NT2/D1 (cell line): ENCODE measurements at regions not wholly inside any gene's neighbourhood (a gene's known extent, or its start where the extent isn't known, plus 50 kb on each side); places are given as distances from the start of the nearest gene placed in this dataset.

Source experiments
- DNase-seq: peaks from one replicate; pipeline ENCODE4 v3.0.0-alpha.2; 2011; ENCODE audit warnings: low read depth, low spot score
- H3K27me3 ChIP-seq: 2 replicates; pipeline ENCODE4 v1.6.0; 2011; ENCODE audit warnings: mild to moderate bottlenecking; ENCODE audit not compliant: insufficient read length, insufficient read depth
- H3K36me3 ChIP-seq: 2 replicates; pipeline ENCODE4 v1.6.1; 2011; ENCODE audit warnings: mild to moderate bottlenecking, low read length, mixed read lengths; ENCODE audit not compliant: insufficient read depth, insufficient read length
- H3K4me1 ChIP-seq: 2 replicates; pipeline ENCODE4 v1.5.1; 2011; ENCODE audit not compliant: insufficient read depth, insufficient read length
- H3K4me3 ChIP-seq: 2 replicates; pipeline ENCODE4 v1.5.1; 2011; ENCODE audit warnings: low read depth; ENCODE audit not compliant: insufficient read length
- H3K9ac ChIP-seq: 2 replicates; pipeline ENCODE4 v1.6.0; 2011; ENCODE audit warnings: low read depth; ENCODE audit not compliant: insufficient read length
- H3K9me3 ChIP-seq: 2 replicates; pipeline ENCODE4 v1.5.1; 2011; ENCODE audit warnings: mild to moderate bottlenecking, low read length; ENCODE audit not compliant: insufficient read depth
- SUZ12 ChIP-seq: IDR thresholded peaks from 2 replicates; pipeline ENCODE4 v1.6.1; 2011; ENCODE audit not compliant: insufficient read length, insufficient read depth; ENCODE audit errors: extremely low read depth
- YY1 ChIP-seq: IDR thresholded peaks from 2 replicates; pipeline ENCODE4 v1.6.1; 2011; ENCODE audit not compliant: insufficient read length, insufficient read depth
- ZNF274 ChIP-seq: IDR thresholded peaks from 2 replicates; pipeline ENCODE4 v1.6.1; 2011; ENCODE audit warnings: mild to moderate bottlenecking, low read depth, low read length

DNA sequence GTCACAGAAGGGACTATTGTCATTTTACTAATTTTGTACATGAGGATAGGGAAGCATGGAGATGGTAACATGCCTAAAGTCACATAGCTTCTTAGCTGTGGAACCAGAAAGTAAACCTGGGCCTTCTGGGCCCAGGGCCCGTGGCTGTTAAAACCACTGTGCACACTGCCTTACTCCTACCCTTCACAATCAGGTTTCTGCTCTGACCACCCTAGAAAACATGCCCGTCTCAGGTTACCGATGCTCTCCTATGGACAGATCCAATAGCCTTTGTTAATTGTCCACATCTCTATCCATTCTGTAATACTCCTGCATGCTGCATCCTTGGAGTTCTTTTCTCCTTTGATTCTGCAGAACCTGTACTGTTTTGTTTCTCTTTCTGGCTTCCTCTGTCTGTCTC is 79.0 kb upstream of the TACR1 start:
- Histone ChIP-seq H3K9ac (no peak overlapping the region), H3K9me3 (0 out of 2 replicates have a peak, but pooled peaks cover 5% of the 10 kb centered on the region), H3K36me3 (no peaks in the 10 kb centered on the region), H3K4me3 (no peak overlapping the region), H3K4me1 (no peaks in the 10 kb centered on the region), H3K27me3 (no peaks in the 10 kb centered on the region)
- TF ChIP-seq ZNF274 (no peak), YY1 (no peak), SUZ12 (no peak)
- no peak for DNase-seq

DNA sequence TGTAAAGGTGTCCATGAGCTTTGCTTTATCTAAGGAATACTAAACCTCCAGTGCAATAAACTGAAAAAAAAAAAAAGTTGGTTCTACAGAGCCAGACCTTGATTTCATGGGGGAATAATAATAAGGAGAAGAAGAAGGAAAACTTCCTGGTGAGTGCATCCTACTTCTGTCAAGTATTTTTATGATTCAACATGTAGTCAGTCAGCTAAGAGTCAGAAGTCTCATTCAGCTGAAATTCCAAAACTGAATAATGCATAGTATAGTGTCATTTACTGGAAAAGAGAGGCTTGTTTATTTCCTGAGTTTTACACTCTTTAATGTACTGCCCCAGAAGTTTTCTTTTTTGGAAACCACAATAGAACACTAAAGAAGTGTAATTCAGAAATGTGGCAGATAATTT is 77.8 kb upstream of the TACR1 start:
- no peaks in the 10 kb centered on the region for H3K27me3 ChIP-seq
- DNase-seq: no peak

DNA sequence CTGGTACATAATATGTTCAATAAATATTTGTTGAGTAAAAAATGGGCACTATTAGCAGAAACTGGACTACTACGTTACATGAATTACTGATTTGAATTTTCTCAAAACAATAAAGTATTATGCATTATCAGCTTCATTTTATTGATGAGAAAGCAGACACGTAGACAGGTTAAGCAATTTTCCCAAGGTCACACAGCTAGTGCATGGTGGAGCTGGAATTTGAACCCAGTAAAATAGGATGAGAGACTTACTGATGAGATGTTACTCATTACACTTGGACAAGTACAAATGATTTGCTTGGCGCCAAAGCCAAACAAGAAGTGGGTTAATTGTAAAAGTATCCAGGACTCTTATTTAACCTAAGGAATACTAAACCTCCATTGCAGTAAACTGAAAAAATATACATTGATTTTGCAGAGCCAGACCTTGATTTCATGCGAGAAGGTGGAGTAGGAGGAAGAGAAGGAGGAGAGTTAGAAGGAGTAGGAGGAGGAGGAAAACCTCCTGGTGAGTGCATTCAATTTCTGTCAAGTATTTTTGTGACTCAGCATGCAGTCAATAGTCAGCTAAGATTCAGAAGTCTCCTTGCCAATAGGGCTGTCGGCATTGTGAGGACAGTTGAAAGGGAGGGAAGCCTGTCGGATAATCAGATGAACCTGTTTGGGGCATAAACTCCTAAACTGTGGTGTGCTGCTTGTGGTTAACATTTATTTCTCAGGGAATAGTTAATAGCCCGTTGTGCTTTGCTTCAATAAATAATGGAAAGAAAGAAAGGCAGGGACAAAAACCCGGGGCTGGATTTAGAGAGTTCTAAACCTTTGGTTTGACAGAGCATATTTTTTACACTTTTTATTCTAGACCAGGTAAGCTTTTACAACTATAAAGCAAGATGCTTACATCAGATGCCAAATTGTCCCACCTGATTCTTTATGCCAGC is 77.0 kb upstream of the TACR1 start:
- TF ChIP-seq ZNF274 (no peak), SUZ12 (no peak), YY1 (no peak)
- H3K27me3 ChIP-seq: no peaks in the 10 kb centered on the region
- no peaks in the 10 kb centered on the region for H3K4me1 ChIP-seq
- H3K36me3 ChIP-seq: no peaks in the 10 kb centered on the region
- H3K9me3 ChIP-seq: 0 out of 2 replicates have a peak, but pooled peaks cover 5% of the 10 kb centered on the region
- H3K4me3 ChIP-seq: no peak overlapping the region
- no peak overlapping the region for H3K9ac ChIP-seq
- peak; percentile 23 for DNase-seq

More for the DNA sequence above, 77.8 kb upstream of the TACR1 start:
- Histone ChIP-seq H3K4me1 (no peaks in the 10 kb centered on the region), H3K9me3 (0 out of 2 replicates have a peak, but pooled peaks cover 5% of the 10 kb centered on the region), H3K9ac (no peak overlapping the region), H3K36me3 (no peaks in the 10 kb centered on the region), H3K4me3 (no peak overlapping the region)
- no peak for TF ChIP-seq YY1
- TF ChIP-seq ZNF274: no peak
- no peak for TF ChIP-seq SUZ12

DNA sequence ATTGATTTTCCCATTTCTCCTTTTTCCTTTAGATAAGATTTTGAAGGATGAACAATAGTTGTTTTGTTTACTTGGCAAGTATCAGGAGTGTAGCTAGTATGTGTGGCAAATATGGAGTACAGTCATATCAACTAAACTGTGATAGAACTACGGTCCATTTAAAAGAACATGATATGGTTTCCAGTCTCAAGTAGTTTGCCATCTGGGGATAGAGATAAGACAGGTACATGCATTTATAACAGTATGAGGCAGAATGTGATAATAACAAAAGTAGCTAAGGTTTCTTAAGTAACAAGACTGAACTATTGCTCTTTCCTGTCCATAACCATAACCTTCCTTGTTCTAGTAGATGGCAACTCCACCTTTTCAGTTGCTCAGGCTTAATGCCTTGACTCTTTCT is 75.6 kb upstream of the TACR1 start:
- no peak for DNase-seq
- H3K36me3 ChIP-seq: no peaks in the 10 kb centered on the region
- H3K27me3 ChIP-seq: no peaks in the 10 kb centered on the region
- H3K4me1 ChIP-seq: no peaks in the 10 kb centered on the region
- TF ChIP-seq YY1: no peak
- no peak overlapping the region for H3K4me3 ChIP-seq
- no peak overlapping the region for H3K9ac ChIP-seq
- 0 out of 2 replicates have a peak, but pooled peaks cover 5% of the 10 kb centered on the region for H3K9me3 ChIP-seq

DNA sequence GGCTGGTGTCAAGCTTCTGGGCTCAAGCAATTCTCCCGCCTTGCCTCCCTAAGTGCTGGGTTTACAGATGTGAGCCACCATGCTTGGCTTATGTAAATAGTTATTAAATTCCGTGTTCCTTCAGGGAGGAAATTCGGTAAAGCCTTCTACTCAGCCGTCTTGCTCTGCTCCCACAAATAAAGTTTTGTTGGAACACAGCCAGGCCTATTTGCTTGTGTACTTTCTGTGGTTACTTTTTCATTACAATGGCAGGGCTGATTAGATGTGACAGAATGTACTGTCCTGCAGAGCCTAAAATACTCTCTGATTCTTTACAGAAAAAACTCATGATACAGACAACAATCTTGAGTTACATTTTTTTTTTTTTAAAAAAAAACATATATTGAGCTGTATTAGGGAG is 68.8 kb upstream of the TACR1 start:
- H3K4me1 ChIP-seq: no peaks in the 10 kb centered on the region
- H3K9me3 ChIP-seq: no peaks in the 10 kb centered on the region
- H3K36me3 ChIP-seq: no peaks in the 10 kb centered on the region
- TF ChIP-seq SUZ12 (no peak), ZNF274 (no peak), YY1 (no peak)
- DNase-seq: no peak
- H3K9ac ChIP-seq: no peak overlapping the region
- no peak overlapping the region for H3K4me3 ChIP-seq
- no peaks in the 10 kb centered on the region for H3K27me3 ChIP-seq

DNA sequence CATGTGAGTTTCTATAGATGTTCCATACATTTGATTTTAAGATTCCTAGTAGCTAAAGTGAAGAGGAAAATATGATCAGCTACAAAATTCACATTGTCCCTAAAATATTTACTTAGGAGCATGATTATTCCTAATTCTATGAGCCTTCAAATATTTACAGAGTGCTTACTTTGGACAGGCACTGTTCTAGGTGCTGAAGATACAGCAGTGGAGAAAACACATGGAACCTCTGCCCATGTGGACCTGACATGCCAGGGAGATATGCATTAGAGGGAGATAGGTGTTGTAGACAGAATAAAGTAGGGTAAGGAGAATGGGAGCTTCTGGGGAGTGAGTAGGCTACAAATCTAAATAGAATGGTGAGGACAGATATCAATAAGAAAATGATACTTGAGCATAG is 62.6 kb upstream of the TACR1 start:
- no peak for TF ChIP-seq ZNF274
- no peak for TF ChIP-seq YY1
- no peak for TF ChIP-seq SUZ12
- no peaks in the 10 kb centered on the region for H3K4me1 ChIP-seq
- no peak overlapping the region for H3K4me3 ChIP-seq
- DNase-seq: no peak
- H3K9me3 ChIP-seq: peaks cover 28% of the 10 kb centered on the region
- H3K36me3 ChIP-seq: no peaks in the 10 kb centered on the region
- no peak overlapping the region for H3K9ac ChIP-seq
- H3K27me3 ChIP-seq: no peaks in the 10 kb centered on the region

DNA sequence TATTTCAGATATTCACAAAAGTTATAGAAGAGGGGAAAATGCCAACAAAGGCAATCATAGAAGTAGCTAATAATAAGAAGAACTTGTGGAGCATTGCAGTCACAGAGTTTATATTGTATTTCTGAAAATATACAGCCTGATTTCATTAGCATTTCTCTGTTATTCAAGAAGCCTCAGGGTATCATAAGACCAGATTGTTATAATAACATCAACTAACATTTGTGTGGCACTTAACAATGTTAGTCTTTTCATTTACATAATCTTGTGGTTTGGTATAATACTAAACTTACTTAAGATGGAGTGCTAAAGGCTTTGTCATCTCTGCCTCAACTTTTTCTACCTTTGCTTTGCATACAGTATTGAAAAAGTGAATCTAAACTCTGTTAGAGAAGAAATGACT is 61.6 kb upstream of the TACR1 start:
- DNase-seq: no peak
- H3K9ac ChIP-seq: no peak overlapping the region
- no peak for TF ChIP-seq ZNF274
- no peak for TF ChIP-seq SUZ12
- TF ChIP-seq YY1: no peak
- H3K36me3 ChIP-seq: no peaks in the 10 kb centered on the region
- H3K4me3 ChIP-seq: no peak overlapping the region
- peaks cover 28% of the 10 kb centered on the region for H3K9me3 ChIP-seq
- H3K4me1 ChIP-seq: no peaks in the 10 kb centered on the region
- H3K27me3 ChIP-seq: no peaks in the 10 kb centered on the region
